ENCODE measurements at regions not wholly inside any gene's neighbourhood (a gene's known extent, or its start where the extent isn't known, plus 50 kb on each side); places are given as distances from the start of the nearest gene placed in this dataset.
"Not testable (repeated sequence)": the region's sequence is repeated elsewhere in the genome, so short reads cannot be mapped to it uniquely, and the experiment has no call there.

GRCh38 chr11:39462506-39462905, 1996.9 kb downstream of the LRRC4C start:
- no peak for FAIRE-seq

- no peak for FAIRE-seq
Observed at GRCh38 chr11:39461066-39461465, 1998.4 kb downstream of the LRRC4C start.

- FAIRE-seq, result no peak
Observed at GRCh38 chr11:39459606-39460005, 1999.8 kb downstream of the LRRC4C start.

GRCh38 chr11:39458481-39458880, 2001.0 kb downstream of the LRRC4C start:
- no peak for FAIRE-seq

GRCh38 chr11:39443424-39444022, 2015.9 kb downstream of the LRRC4C start:
- FAIRE-seq, result no peak

- no peak for FAIRE-seq
Observed at GRCh38 chr11:39442177-39442576, 2017.3 kb downstream of the LRRC4C start.

GRCh38 chr11:39435641-39436040, 2023.8 kb downstream of the LRRC4C start:
- no peak for FAIRE-seq

GRCh38 chr11:39434466-39434865, 2025.0 kb downstream of the LRRC4C start:
- no peak for FAIRE-seq

- no peak for FAIRE-seq
Observed at GRCh38 chr11:39432929-39433328, 2026.5 kb downstream of the LRRC4C start.

GRCh38 chr11:39425226-39425625, 2034.2 kb downstream of the LRRC4C start:
- no peak for FAIRE-seq

- FAIRE-seq, result no peak
Observed at GRCh38 chr11:39412117-39412516, 2047.3 kb downstream of the LRRC4C start.

GRCh38 chr11:39385911-39386310, 2073.5 kb downstream of the LRRC4C start:
- no peak for FAIRE-seq

- peak; percentile 99 for FAIRE-seq
Observed at GRCh38 chr11:39374963-39375698, 2084.3 kb downstream of the LRRC4C start.

GRCh38 chr11:39367534-39367933, 2091.9 kb downstream of the LRRC4C start:
- FAIRE-seq, result no peak

GRCh38 chr11:39365809-39366436, 2093.5 kb downstream of the LRRC4C start:
- no peak for FAIRE-seq

- FAIRE-seq, result no peak
Observed at GRCh38 chr11:39363571-39363970, 2095.9 kb downstream of the LRRC4C start.

- no peak for FAIRE-seq
Observed at GRCh38 chr11:39361557-39361956, 2097.9 kb downstream of the LRRC4C start.

GRCh38 chr11:39345834-39346442, 2113.5 kb downstream of the LRRC4C start:
- no peak for FAIRE-seq

GRCh38 chr11:39341461-39341860, 2118.0 kb downstream of the LRRC4C start:
- FAIRE-seq, result no peak

- FAIRE-seq, result not testable (repeated sequence)
Observed at GRCh38 chr11:39333006-39333405, 2126.4 kb downstream of the LRRC4C start.

- no peak for FAIRE-seq
Observed at GRCh38 chr11:39327302-39327701, 2132.2 kb downstream of the LRRC4C start.

GRCh38 chr11:39311888-39312287, 2147.6 kb downstream of the LRRC4C start:
- FAIRE-seq, result not testable (repeated sequence)

- FAIRE-seq, result no peak
Observed at GRCh38 chr11:39304586-39304985, 2154.9 kb downstream of the LRRC4C start.

- no peak for FAIRE-seq
Observed at GRCh38 chr11:39294648-39295047, 2164.8 kb downstream of the LRRC4C start.
